K562 (cell line): ENCODE measurements at regions not wholly inside any gene's neighbourhood (a gene's known extent, or its start where the extent isn't known, plus 50 kb on each side); places are given as distances from the start of the nearest gene placed in this dataset.

ENCODE experiments used
- ATAC-seq: fragments of 200-7000 bp; cut with Tn5 transposase; 3 replicates; pipeline ENCODE4 v1.9.1; 2020; ENCODE audit warnings: moderate library complexity
- BruUV-seq: library from RNA; stranded (reverse); fragments of 400-500 nt; replicated peaks from 2 replicates; lab custom pipeline; 2021; lab: Mats Ljungman, UMichigan
- CTCF ChIA-PET: fragments of 300-600 bp; formaldehyde crosslinking; extraction: SDS; loops from one replicate; lab custom pipeline; 2021; ENCODE audit warnings: low intra/inter-chr PET ratio; lab: Yijun Ruan, JAX
- POLR2A ChIA-PET: fragments of 300-600, 350-650 bp; sonication (Branson Sonifier 250); formaldehyde crosslinking; extraction: SDS; loops from one replicate; lab custom pipeline; 2021; ENCODE audit warnings: antibody characterized with exemption, inconsistent platforms; lab: Yijun Ruan, JAX
- DNase-seq, 4 experiments: peaks; one replicate each; pipeline versions ENCODE4 v3.0.0 to v3.0.0-alpha.2; 2011 to 2018; ENCODE audit warnings: low spot score in 3 of 4, mixed read lengths in 3 of 4; ENCODE audit errors: extremely low read depth in 1 of 4
- FAIRE-seq: peaks from 2 replicates; lab custom pipeline; 2011; peaks lifted over from hg19 to GRCh38; lab: Jason Lieb, UNC
- H2AFZ ChIP-seq: 2 replicates; pipeline ENCODE4 v1.6.0; 2011; ENCODE audit warnings: low read depth, low read length, control low read depth, inconsistent platforms
- H3K27ac ChIP-seq: fragments of 200-600 bp; 3 replicates; pipeline ENCODE4 v1.8.0; 2011; ENCODE audit warnings: low read depth, mild to moderate bottlenecking, control low read depth, inconsistent platforms, low read length, moderate library complexity, mixed read lengths; ENCODE audit errors: extremely low read depth
- H3K27me3 ChIP-seq, 2 experiments: fragments of 300-600 bp in 1 of 2; 2 replicates in 1 of 2; 3 replicates in 1 of 2; pipeline versions ENCODE4 v1.6.0 to v1.8.0; 2011; ENCODE audit warnings: inconsistent platforms in 2 of 2, low read length in 2 of 2, mild to moderate bottlenecking in 1 of 2, mixed read lengths in 1 of 2, moderate library complexity in 1 of 2; ENCODE audit not compliant: control insufficient read depth in 2 of 2, insufficient read depth in 2 of 2
- H3K36me3 ChIP-seq: fragments of 300-600 bp; 3 replicates; pipeline ENCODE4 v1.8.0; 2011; ENCODE audit warnings: mild to moderate bottlenecking, low read length, inconsistent platforms; ENCODE audit not compliant: control insufficient read depth, insufficient read depth
- H3K4me1 ChIP-seq, 2 experiments: fragments of 200-600 bp in 1 of 2; replicated peaks in 1 of 2; 2 replicates in 1 of 2; 3 replicates in 1 of 2; pipeline versions ENCODE4 v1.5.1 to v1.8.0; 2011; ENCODE audit warnings: inconsistent platforms in 2 of 2, low read length in 2 of 2, mild to moderate bottlenecking in 1 of 2, mixed read lengths in 1 of 2, moderate library complexity in 1 of 2; ENCODE audit not compliant: control insufficient read depth in 2 of 2, insufficient read depth in 2 of 2
- H3K4me2 ChIP-seq: 2 replicates; pipeline ENCODE4 v1.6.1; 2011; ENCODE audit warnings: low read length, control low read depth, inconsistent platforms, mixed read lengths; ENCODE audit not compliant: insufficient read depth
- H3K4me3 ChIP-seq: fragments of 200-600 bp; sonication (generic), shearing (Covaris generic); 2 replicates; pipeline ENCODE4 v1.5.1; 2016; ENCODE audit warnings: control low read depth, inconsistent platforms
- H3K79me2 ChIP-seq: fragments of 200-600 bp; 3 replicates; pipeline ENCODE4 v1.8.0; 2011; ENCODE audit warnings: low read length, inconsistent platforms; ENCODE audit not compliant: control insufficient read depth, insufficient read depth
- H3K9ac ChIP-seq, 2 experiments: 2 replicates each; pipeline versions ENCODE4 v1.6.0 to v1.6.1; 2011; ENCODE audit warnings: low read depth in 2 of 2, low read length in 2 of 2, control low read depth in 1 of 2, inconsistent platforms in 1 of 2, mild to moderate bottlenecking in 1 of 2, mixed read lengths in 1 of 2; ENCODE audit not compliant: insufficient read depth in 1 of 2
- H3K9me1 ChIP-seq: one replicate; pipeline ENCODE4 v1.6.0; 2011; ENCODE audit warnings: inconsistent platforms, mild to moderate bottlenecking, low read length, moderate library complexity; ENCODE audit not compliant: control insufficient read depth, insufficient read depth
- H3K9me3 ChIP-seq: replicated peaks from 2 replicates; pipeline ENCODE4 v1.5.1; 2011; ENCODE audit warnings: low read depth, low read length, inconsistent platforms; ENCODE audit not compliant: control insufficient read depth, insufficient read depth
- H4K20me1 ChIP-seq: replicated peaks from 2 replicates; pipeline ENCODE4 v1.6.1; 2011; ENCODE audit warnings: low read length, inconsistent platforms, mixed read lengths; ENCODE audit not compliant: control insufficient read depth, insufficient read depth
- ELK1 ChIP-seq: sonication (generic); formaldehyde crosslinking; IDR thresholded peaks from 2 replicates; pipeline ENCODE4 v1.8.1; 2022; ENCODE audit warnings: missing genetic modification reagents
- MXD1 ChIP-seq: fragments of 250-450 bp; sonication (Bioruptor Pico); IDR thresholded peaks from 2 replicates; pipeline ENCODE4 v1.8.0; 2021; ENCODE audit warnings: borderline replicate concordance, mild to moderate bottlenecking, moderate library complexity; ENCODE audit not compliant: poor library complexity, severe bottlenecking
- MXI1 ChIP-seq: IDR thresholded peaks from 2 replicates; pipeline ENCODE4 v1.6.1; 2011; ENCODE audit warnings: low read depth, mild to moderate bottlenecking, improper control_type of control experiment, low read length
- NCOR1 ChIP-seq: fragments of 450-650 bp; IDR thresholded peaks from 2 replicates; pipeline ENCODE4 v1.6.1; 2016; ENCODE audit warnings: mild to moderate bottlenecking, moderate library complexity
- PBX2 ChIP-seq, 2 experiments: IDR thresholded peaks in 1 of 2; conservative IDR thresholded peaks in 1 of 2; 2 replicates each; pipeline ENCODE4 v1.6.1; 2016; ENCODE audit warnings: low read depth in 2 of 2, mild to moderate bottlenecking in 1 of 2, missing compliant biosample characterization in 1 of 2, missing genetic modification characterization in 1 of 2, moderate library complexity in 1 of 2
- SMARCE1 ChIP-seq: fragments of 450-650 bp; IDR thresholded peaks from 2 replicates; pipeline ENCODE4 v1.7.1; 2016; ENCODE audit warnings: mild to moderate bottlenecking
- ZBTB2 ChIP-seq: fragments of 450-650 bp; IDR thresholded peaks from 2 replicates; pipeline ENCODE4 v1.6.1; 2016; ENCODE audit warnings: antibody characterized with exemption
- ZBTB7A ChIP-seq: IDR thresholded peaks from 2 replicates; pipeline ENCODE4 v1.6.1; 2011; ENCODE audit warnings: low read depth, mild to moderate bottlenecking, low read length, moderate library complexity, borderline replicate concordance; ENCODE audit not compliant: control insufficient read depth
- ZC3H8 ChIP-seq: fragments of 450-650 bp; IDR thresholded peaks from 2 replicates; pipeline ENCODE4 v1.6.1; 2017
- ZFP30 ChIP-seq: fragments of 250-450 bp; sonication (Bioruptor Pico); IDR thresholded peaks from 2 replicates; pipeline ENCODE4 v1.8.0; 2022; ENCODE audit warnings: moderate library complexity, mild to moderate bottlenecking, inconsistent platforms, borderline replicate concordance
- ZKSCAN3 ChIP-seq: fragments of 250-450 bp; sonication (Bioruptor Pico); IDR thresholded peaks from 2 replicates; pipeline ENCODE4 v1.4.0; 2020
- ZNF354B ChIP-seq: fragments of 250-450 bp; sonication (Bioruptor Pico); IDR thresholded peaks from 2 replicates; pipeline ENCODE4 v1.4.0; 2020
- WGBS: fragments of 100-300 bp; shearing (Covaris generic); methylation state at CpG from one replicate; pipeline ENCODE4 v1.1.6; 2016; ENCODE audit warnings: low coverage, mixed read lengths; ENCODE audit not compliant: insufficient coverage; ENCODE audit errors: missing lambda C conversion rate; 5-methylcytosine and 5-hydroxymethylcytosine counted together
- in situ Hi-C: fragments of 300-500 bp; cut with MboI; formaldehyde crosslinking; loops from 4 replicates; pipeline ENCODE4 v1.15.0; 2018; ENCODE audit warnings: inconsistent platforms, mixed read lengths
- intact Hi-C: fragments of 100-400 bp; cut with micrococcal nuclease; formaldehyde crosslinking; loops from 2 replicates; pipeline ENCODE4 v1.14.2; 2022

GRCh38 chr3:10620833-10621082, 115.4 kb upstream of the ATP2B2 start:
- DNase-seq = no peak
- Histone ChIP-seq H3K4me1 (no peaks in the 10 kb centered on the region), H2AFZ (no peak overlapping the region), H4K20me1 (no peaks in the 10 kb centered on the region; the same call in 1 of the 2 replicates), H3K27ac (no peak overlapping the region), H3K36me3 (no peaks in the 10 kb centered on the region), H3K9me1 (no peaks in the 10 kb centered on the region), H3K4me3 (no peak overlapping the region), H3K79me2 (no peaks in the 10 kb centered on the region), H3K9me3 (no peaks in the 10 kb centered on the region), H3K27me3 (peaks cover 2 to 45% of the 10 kb centered on the region in 2 experiments; a peak in 4 of 5 replicates), H3K9ac (no peak overlapping the region), H3K4me2 (no peak overlapping the region)
- in situ Hi-C loops (no loop called here), intact Hi-C loops (no loop called here)
- ChIA-PET CTCF (no interaction called here), POLR2A (interaction anchor here (1.1 kb wide), 1 partner anchor 12 kb away, joined by 3 read pairs; no protein-coding TSS in a partner anchor)
- 0% methylated on average over 2 of the region's 2 CpGs for WGBS
- no peak for FAIRE-seq
- ATAC-seq = no peak; the same call in 2 of the 3 replicates
- BruUV-seq = no TSS peak
- TF ChIP-seq ELK1 (CRISPR knock-in tag) = no peak
- no peak for TF ChIP-seq ZBTB2
- TF ChIP-seq SMARCE1 = no peak
- TF ChIP-seq MXD1 (CRISPR knock-in tag) = no peak
- no peak for TF ChIP-seq ZFP30
- no peak for TF ChIP-seq ZNF354B
- no peak for TF ChIP-seq MXI1
- no peak for TF ChIP-seq PBX2 (CRISPR knock-in tag; IDR thresholded peaks at IDR 0.05; ENCODE audit: low read depth)
- no peak for TF ChIP-seq PBX2 (tag; conservative IDR thresholded peaks at IDR 0.05; ENCODE audit: low read depth)
- no peak for TF ChIP-seq NCOR1
- no peak for TF ChIP-seq ZBTB7A
- TF ChIP-seq ZC3H8 = no peak
- no peak for TF ChIP-seq ZKSCAN3
